HL-60 (cell line): ENCODE measurements at regions not wholly inside any gene's neighbourhood (a gene's known extent, or its start where the extent isn't known, plus 50 kb on each side); places are given as distances from the start of the nearest gene placed in this dataset.
A peak's percentile ranks its signal among the peaks of the same experiment; 100 is the strongest.

Experiments used
- DNase-seq, 2 experiments: peaks; one replicate each; pipeline ENCODE4 v3.0.0-alpha.2; 2010 to 2020; ENCODE audit warnings: low read depth in 1 of 2, low spot score in 1 of 2
- H3K27ac ChIP-seq: fragments of 250-450 bp; sonication (Bioruptor Pico); replicated peaks from 2 replicates; pipeline ENCODE4 v1.5.1; 2020; ENCODE audit warnings: mild to moderate bottlenecking, moderate library complexity
- H3K27me3 ChIP-seq: fragments of 250-450 bp; sonication (Bioruptor Pico); 2 replicates; pipeline ENCODE4 v1.5.1; 2021; ENCODE audit warnings: mild to moderate bottlenecking, moderate library complexity; ENCODE audit not compliant: insufficient read depth, poor library complexity, severe bottlenecking
- H3K4me3 ChIP-seq: replicated peaks from 2 replicates; pipeline ENCODE4 v1.5.1; 2011; ENCODE audit warnings: mild to moderate bottlenecking, control low read depth, low read length; ENCODE audit not compliant: insufficient read depth
- GABPA ChIP-seq: IDR thresholded peaks from 2 replicates; pipeline ENCODE4 v1.6.1; 2012; ENCODE audit warnings: low read depth
- POLR2AphosphoS5 ChIP-seq: IDR thresholded peaks from 2 replicates; pipeline ENCODE4 v1.6.1; 2012; ENCODE audit warnings: low read depth
- REST ChIP-seq: IDR thresholded peaks from 2 replicates; pipeline ENCODE4 v1.6.1; 2012; ENCODE audit warnings: low read depth; ENCODE audit not compliant: insufficient replicate concordance
- SPI1 ChIP-seq: IDR thresholded peaks from 2 replicates; pipeline ENCODE4 v1.6.1; 2012; ENCODE audit warnings: low read depth, mild to moderate bottlenecking, borderline replicate concordance
- TF ChIP-seq, protein P1 (sequence below): IDR thresholded peaks from one replicate; pipeline ENCODE4 v1.5.1; 2011; ENCODE audit warnings: low read length, control low read depth, inconsistent platforms; ENCODE audit not compliant: insufficient read depth

DNA sequence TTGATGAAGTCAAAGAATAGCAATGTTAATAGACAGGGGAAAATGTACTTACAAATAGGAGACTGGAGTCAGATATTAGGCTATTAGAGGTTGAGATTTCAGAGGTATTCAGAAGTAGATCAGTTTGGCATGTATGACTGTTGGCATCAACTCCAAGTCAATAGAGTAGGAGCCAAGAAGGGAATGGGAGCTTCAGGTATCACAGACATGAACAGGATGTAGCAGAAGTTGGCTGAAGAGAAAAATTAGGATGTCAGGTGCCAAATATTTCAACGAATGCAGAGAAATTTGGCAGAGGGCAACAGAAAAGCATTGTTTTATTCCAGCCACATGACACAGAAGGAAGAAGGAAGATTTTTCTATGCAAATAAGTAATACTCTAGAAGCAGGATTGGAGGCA lies 69.7 kb downstream of the GLYATL1 start:
- no peak overlapping the region for H3K4me3 ChIP-seq
- no peak for TF ChIP-seq POLR2AphosphoS5
- TF ChIP-seq REST = no peak
- TF ChIP-seq, protein P1, sequence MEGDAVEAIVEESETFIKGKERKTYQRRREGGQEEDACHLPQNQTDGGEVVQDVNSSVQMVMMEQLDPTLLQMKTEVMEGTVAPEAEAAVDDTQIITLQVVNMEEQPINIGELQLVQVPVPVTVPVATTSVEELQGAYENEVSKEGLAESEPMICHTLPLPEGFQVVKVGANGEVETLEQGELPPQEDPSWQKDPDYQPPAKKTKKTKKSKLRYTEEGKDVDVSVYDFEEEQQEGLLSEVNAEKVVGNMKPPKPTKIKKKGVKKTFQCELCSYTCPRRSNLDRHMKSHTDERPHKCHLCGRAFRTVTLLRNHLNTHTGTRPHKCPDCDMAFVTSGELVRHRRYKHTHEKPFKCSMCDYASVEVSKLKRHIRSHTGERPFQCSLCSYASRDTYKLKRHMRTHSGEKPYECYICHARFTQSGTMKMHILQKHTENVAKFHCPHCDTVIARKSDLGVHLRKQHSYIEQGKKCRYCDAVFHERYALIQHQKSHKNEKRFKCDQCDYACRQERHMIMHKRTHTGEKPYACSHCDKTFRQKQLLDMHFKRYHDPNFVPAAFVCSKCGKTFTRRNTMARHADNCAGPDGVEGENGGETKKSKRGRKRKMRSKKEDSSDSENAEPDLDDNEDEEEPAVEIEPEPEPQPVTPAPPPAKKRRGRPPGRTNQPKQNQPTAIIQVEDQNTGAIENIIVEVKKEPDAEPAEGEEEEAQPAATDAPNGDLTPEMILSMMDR = no peak
- TF ChIP-seq SPI1 = no peak
- TF ChIP-seq GABPA = no peak
- no peaks in the 10 kb centered on the region for H3K27me3 ChIP-seq
- H3K27ac ChIP-seq = no peak overlapping the region
- no peak for DNase-seq

DNA sequence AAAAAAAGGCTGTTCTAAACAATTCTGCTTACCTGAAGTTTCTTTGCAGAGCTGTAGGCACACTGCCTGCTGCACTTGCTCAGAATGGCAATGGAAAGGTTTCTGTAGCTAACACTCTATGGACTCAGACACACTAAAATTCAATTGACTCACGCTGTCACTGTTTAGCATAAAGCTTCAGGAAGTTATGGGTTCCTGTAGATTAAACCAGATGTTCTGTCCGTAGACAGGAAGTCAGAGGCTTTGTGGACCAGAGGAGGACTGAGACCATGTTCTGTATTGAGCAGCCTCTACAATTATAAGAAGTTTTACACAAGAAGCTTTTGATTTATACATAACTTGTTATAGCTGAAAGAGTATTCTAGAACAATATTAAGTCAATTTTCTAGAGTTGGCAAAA lies 70.4 kb downstream of the GLYATL1 start:
- H3K27ac ChIP-seq = no peak overlapping the region

DNA sequence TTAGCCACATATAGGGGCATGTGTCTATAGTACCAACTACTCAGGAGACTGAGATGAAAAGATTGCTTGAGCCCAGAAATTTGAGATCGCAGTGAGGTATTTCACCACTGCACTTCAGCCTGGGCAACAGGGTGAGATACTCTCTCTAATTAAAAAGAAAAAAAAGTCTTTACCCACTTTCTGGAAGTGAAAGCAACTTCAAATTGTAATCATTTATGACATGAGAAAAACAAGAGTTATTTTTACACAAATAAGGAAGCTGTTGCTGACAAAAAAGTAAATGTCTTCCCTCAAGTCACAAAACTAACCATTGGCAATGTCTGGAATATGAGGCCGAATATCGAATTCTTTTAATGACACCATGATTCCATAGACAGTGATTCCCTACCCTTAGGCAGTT lies 71.4 kb downstream of the GLYATL1 start:
- Histone ChIP-seq H3K27me3 (no peaks in the 10 kb centered on the region), H3K27ac (no peak overlapping the region), H3K4me3 (no peak overlapping the region)
- TF ChIP-seq, protein P1 = no peak
- TF ChIP-seq GABPA = no peak
- no peak for TF ChIP-seq REST
- no peak for TF ChIP-seq SPI1
- no peak for TF ChIP-seq POLR2AphosphoS5
- no peak for DNase-seq

More for the DNA sequence above, 70.4 kb downstream of the GLYATL1 start:
- DNase-seq = peak; percentile 1 to 3
- no peak overlapping the region for H3K4me3 ChIP-seq
- TF ChIP-seq SPI1 = peak; percentile 49
- TF ChIP-seq, protein P1 = no peak
- H3K27me3 ChIP-seq = no peaks in the 10 kb centered on the region

GRCh38 chr11:59011655-59012397 lies 72.5 kb downstream of the GLYATL1 start:
- Histone ChIP-seq H3K4me3 (no peak overlapping the region), H3K27ac (no peak overlapping the region), H3K27me3 (no peaks in the 10 kb centered on the region)
- no peak for DNase-seq
- TF ChIP-seq GABPA = no peak
- no peak for TF ChIP-seq POLR2AphosphoS5
- no peak for TF ChIP-seq REST
- TF ChIP-seq SPI1 = no peak
- TF ChIP-seq, protein P1 = no peak
